Right cardiac atrium (tissue), 5 donors: ENCODE measurements at regions not wholly inside any gene's neighbourhood (a gene's known extent, or its start where the extent isn't known, plus 50 kb on each side); places are given as distances from the start of the nearest gene placed in this dataset.

Experiments
- ATAC-seq, 2 donors: fragments of 200-7000 bp; cut with Tn5 transposase; one replicate each; pipeline versions ENCODE4 v1.8.0 to v1.9.1; 2020; ENCODE audit warnings: moderate library complexity in 2 of 2, mild to moderate bottlenecking in 1 of 2
- DNase-seq, 3 donors: peaks; one replicate each; pipeline ENCODE4 v3.0.0-alpha.2; 2020
- H3K27ac ChIP-seq: one replicate; pipeline ENCODE4 v1.5.1; 2013; ENCODE audit warnings: mild to moderate bottlenecking, low read length, control low read depth, moderate library complexity
- H3K27me3 ChIP-seq: one replicate; pipeline ENCODE4 v1.6.1; 2013; ENCODE audit not compliant: control insufficient read depth, insufficient read depth
- H3K4me1 ChIP-seq: one replicate; pipeline ENCODE4 v1.6.1; 2013; ENCODE audit warnings: low read length; ENCODE audit not compliant: control insufficient read depth, insufficient read depth
- H3K4me3 ChIP-seq: one replicate; pipeline ENCODE4 v1.5.1; 2013; ENCODE audit warnings: low read length, control low read depth
- H3K9me3 ChIP-seq: one replicate; pipeline ENCODE4 v1.6.1; 2013; ENCODE audit warnings: low read length; ENCODE audit not compliant: control insufficient read depth
- WGBS: extraction: QIAGEN DNeasy Blood & Tissue Kit; methylation state at CpG from one replicate; pipeline ENCODE4 v1.1.7; 2013; 5-methylcytosine and 5-hydroxymethylcytosine counted together
- intact Hi-C, 4 donors: fragments of 100-400 bp; cut with DNase I; formaldehyde crosslinking; loops; one replicate each; pipeline versions ENCODE4 v1.11.0 to v1.14.0; 2022 to 2023
- donor health status: healthy with polysubstance abuse.
- donor health status: DM: no; HTN: yes; CAD: no.
- donor health status: DM: no; HTN: no; CAD: no.
- donor health status: DM: no; HTN: yes; CAD: no; lungs with severe emphysema.
- donor health status: DM: yes; HTN: yes; CAD: no.

DNA sequence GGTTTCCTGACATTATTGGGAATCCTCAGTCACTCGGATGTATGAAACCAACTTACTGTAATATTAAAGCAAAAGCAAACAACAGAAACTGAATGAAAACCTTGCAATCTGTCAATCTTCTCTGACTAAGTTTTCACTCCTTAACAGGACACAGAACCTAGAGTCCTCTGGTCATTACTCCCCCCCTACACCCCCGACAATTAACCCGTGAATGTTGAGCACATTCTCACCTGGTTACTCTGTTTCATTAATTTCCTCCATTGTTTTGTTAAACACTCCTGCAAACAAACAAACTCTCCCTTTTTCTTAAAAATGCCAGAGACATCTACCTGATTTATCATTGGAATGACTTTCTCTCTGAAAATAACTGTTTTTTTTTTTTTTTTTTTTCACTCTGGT, 469.0 kb upstream of the PRKX start:
- H3K27ac ChIP-seq = no peak overlapping the region
- no peaks in the 10 kb centered on the region for H3K27me3 ChIP-seq
- DNase-seq (no peak), ATAC-seq (no peak)
- WGBS = 58% methylated on average over 3 of the region's 3 CpGs
- H3K4me1 ChIP-seq = no peaks in the 10 kb centered on the region
- no peak overlapping the region for H3K4me3 ChIP-seq
- no peaks in the 10 kb centered on the region for H3K9me3 ChIP-seq
- intact Hi-C loops = no loop called here

DNA sequence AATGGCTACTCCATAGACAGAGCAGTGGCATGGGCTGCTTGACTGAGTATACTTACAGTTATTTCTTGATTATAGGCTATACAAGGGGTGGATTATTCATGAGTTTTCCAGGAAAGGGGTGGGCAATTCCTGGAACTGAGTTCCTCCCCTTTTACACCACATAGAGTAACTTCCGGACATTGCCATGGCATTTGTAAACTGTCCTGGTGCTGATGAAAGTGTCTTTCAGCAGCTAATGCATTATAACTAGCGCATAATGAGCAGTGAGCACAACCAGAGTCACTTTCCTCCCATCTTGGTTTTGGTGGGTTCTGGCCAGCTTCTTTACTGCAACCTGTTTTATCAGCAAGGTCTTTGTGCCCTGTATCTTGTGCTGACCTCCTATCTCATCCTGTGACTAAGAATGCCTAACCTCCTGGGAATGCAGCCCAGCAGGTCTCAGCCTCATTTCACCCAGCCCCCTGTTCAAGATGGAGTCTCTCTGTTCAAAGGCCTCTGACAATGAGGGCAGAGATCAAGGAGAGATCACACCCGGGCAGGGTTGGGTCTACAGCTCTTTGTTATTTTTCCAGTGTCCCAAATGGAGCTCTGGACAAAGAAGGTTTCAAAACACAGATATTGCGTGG, 468.4 kb upstream of the PRKX start:
- H3K4me3 ChIP-seq = no peak overlapping the region
- 42% methylated on average over 4 of the region's 4 CpGs for WGBS
- intact Hi-C loops = no loop called here
- H3K9me3 ChIP-seq = no peaks in the 10 kb centered on the region
- H3K27me3 ChIP-seq = no peaks in the 10 kb centered on the region
- no peaks in the 10 kb centered on the region for H3K4me1 ChIP-seq
- no peak overlapping the region for H3K27ac ChIP-seq
- ATAC-seq = no peak
- DNase-seq = no peak

DNA sequence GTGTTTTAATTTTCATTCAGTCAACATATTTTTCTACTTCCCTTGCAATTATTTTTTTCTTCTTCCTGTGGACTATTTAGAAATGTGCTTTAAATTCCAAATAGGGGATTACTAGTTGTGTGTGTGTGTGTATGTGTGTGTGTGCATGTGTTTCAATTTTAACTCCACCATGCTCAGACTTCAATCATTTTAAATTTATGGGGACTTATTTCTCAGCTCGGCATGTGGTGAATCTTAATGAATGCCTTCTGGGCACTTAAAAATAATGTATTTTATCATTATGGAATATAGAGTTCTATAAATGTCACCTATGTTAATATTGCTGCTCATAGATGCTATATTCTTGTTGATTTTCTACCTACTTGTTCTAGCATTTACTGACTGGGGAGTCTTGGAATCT, 465.6 kb upstream of the PRKX start:
- no peaks in the 10 kb centered on the region for H3K9me3 ChIP-seq
- no peaks in the 10 kb centered on the region for H3K27me3 ChIP-seq
- DNase-seq = no peak
- H3K27ac ChIP-seq = no peak overlapping the region
- no peak overlapping the region for H3K4me3 ChIP-seq
- no peaks in the 10 kb centered on the region for H3K4me1 ChIP-seq
- 64% methylated on average over 1 of the region's 1 CpG for WGBS
- intact Hi-C loops = no loop called here
- ATAC-seq = no peak

DNA sequence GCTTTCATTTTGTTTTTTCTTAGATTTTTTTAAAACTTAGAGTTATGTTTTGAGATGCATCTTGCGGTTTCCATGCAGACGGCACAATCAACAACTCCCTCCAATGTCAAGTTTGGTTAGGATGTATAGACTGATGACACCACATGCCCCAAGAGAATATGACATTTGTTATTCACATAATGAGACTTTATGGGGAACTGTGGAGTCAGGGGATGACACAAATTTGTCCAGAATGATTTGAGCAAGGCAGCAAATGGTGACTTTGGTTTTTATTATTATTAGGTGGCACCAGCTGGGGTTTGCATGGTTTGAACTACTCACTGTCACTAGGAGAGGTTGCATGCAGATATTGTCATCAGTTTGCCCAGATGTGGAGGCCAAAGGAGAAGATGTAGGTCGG, 461.8 kb upstream of the PRKX start:
- Histone ChIP-seq H3K27me3 (no peaks in the 10 kb centered on the region), H3K27ac (no peak overlapping the region), H3K4me3 (no peak overlapping the region), H3K9me3 (no peaks in the 10 kb centered on the region), H3K4me1 (no peaks in the 10 kb centered on the region)
- ATAC-seq (no peak), DNase-seq (no peak)
- WGBS = 74% methylated on average over 3 of the region's 3 CpGs
- intact Hi-C loops = no loop called here

DNA sequence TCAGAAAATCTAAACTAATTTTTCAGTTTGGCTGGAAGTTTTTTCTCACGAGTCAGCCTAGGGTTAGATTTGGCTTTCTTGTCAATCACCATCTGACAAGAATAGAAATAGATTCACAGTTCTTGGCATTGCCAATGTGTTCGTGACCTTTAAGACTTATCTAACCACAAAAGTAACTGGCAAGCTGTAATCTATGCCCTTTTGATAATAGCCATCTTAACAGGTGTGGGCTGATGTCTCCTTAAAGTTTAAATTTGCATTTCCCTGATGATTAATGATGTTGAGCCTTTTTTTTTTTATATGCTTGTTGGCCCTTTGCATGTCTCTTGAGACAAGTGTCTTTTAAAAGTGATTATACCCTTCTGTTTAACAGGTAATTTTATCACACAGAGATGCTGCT, 460.3 kb upstream of the PRKX start:
- DNase-seq (no peak), ATAC-seq (no peak)
- H3K27ac ChIP-seq = no peak overlapping the region
- no peaks in the 10 kb centered on the region for H3K9me3 ChIP-seq
- H3K4me3 ChIP-seq = no peak overlapping the region
- H3K4me1 ChIP-seq = no peaks in the 10 kb centered on the region
- WGBS = 46% methylated on average over 2 of the region's 2 CpGs
- no peaks in the 10 kb centered on the region for H3K27me3 ChIP-seq
- intact Hi-C loops = no loop called here

DNA sequence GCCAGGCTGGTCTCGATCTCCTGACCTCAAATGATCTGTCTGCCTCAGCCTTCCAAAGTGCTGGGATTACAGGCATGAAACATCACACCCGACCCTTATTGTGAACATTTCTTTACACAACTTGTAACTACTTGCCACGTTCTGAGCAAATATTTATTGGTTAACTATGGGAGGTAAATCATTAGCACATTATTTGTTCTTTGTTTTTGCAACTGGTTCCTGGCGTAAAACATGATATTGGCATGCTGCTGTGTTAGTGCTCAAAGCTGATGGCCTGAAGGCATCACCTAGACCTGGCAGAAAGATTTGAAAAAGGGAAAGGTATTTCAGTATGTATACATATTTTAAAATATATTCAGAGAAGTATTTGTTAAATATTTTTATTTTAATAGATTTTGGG, 438.3 kb upstream of the PRKX start:
- DNase-seq = no peak
- intact Hi-C loops = no loop called here
- H3K27me3 ChIP-seq = no peaks in the 10 kb centered on the region
- H3K27ac ChIP-seq = no peak overlapping the region
- no peaks in the 10 kb centered on the region for H3K9me3 ChIP-seq
- no peak overlapping the region for H3K4me3 ChIP-seq
- no peak for ATAC-seq
- no peaks in the 10 kb centered on the region for H3K4me1 ChIP-seq
- 63% methylated on average over 4 of the region's 4 CpGs for WGBS

DNA sequence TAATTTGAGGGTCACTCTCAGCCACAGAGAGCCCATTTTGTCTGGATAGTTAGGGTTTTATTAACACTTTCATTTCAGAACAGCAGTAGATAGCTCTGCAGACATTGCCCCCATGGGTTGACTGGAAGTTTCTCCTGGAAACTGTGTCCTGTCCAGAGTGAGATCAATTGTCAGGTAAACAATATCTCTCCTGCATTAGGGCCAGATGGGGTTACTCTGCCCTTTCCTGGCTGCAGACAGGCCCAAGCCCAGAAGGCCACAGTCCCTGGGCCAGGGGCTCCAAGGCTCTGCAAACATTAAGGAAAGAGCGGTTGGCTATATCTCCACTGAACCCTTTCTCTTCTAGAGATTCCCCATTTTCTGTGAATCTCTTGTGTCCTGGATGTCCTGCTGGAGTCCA, 436.8 kb upstream of the PRKX start:
- ATAC-seq (no peak), DNase-seq (no peak)
- no peaks in the 10 kb centered on the region for H3K4me1 ChIP-seq
- no peak overlapping the region for H3K4me3 ChIP-seq
- no peak overlapping the region for H3K27ac ChIP-seq
- H3K27me3 ChIP-seq = no peaks in the 10 kb centered on the region
- no peaks in the 10 kb centered on the region for H3K9me3 ChIP-seq
- 100% methylated on average over 1 of the region's 1 CpG for WGBS
- intact Hi-C loops = no loop called here

DNA sequence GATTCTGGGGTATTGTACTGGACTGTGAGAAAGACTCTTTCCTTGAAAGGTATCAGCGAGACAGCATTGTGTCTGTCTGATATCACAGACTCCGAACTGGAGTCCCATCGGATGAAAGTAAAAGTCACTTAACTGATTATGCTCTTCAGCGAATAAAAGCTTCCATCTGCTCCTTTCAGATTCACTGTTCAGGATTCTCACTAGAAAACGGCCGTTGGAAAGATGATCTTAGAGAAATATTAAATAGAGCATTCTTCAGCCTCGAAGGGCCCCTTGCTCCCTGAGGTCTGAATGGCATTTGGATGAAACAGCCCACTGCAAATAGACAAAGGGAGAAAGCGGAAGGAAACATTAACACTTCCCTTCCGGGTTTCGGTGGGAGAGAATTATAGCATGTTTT, 416.2 kb upstream of the PRKX start:
- intact Hi-C loops = no loop called here
- no peak for DNase-seq
- H3K9me3 ChIP-seq = no peaks in the 10 kb centered on the region
- no peak overlapping the region for H3K27ac ChIP-seq
- no peak overlapping the region for H3K4me3 ChIP-seq
- H3K4me1 ChIP-seq = no peaks in the 10 kb centered on the region
- ATAC-seq = no peak
- WGBS = 34% methylated on average over 10 of the region's 10 CpGs
- H3K27me3 ChIP-seq = no peaks in the 10 kb centered on the region

DNA sequence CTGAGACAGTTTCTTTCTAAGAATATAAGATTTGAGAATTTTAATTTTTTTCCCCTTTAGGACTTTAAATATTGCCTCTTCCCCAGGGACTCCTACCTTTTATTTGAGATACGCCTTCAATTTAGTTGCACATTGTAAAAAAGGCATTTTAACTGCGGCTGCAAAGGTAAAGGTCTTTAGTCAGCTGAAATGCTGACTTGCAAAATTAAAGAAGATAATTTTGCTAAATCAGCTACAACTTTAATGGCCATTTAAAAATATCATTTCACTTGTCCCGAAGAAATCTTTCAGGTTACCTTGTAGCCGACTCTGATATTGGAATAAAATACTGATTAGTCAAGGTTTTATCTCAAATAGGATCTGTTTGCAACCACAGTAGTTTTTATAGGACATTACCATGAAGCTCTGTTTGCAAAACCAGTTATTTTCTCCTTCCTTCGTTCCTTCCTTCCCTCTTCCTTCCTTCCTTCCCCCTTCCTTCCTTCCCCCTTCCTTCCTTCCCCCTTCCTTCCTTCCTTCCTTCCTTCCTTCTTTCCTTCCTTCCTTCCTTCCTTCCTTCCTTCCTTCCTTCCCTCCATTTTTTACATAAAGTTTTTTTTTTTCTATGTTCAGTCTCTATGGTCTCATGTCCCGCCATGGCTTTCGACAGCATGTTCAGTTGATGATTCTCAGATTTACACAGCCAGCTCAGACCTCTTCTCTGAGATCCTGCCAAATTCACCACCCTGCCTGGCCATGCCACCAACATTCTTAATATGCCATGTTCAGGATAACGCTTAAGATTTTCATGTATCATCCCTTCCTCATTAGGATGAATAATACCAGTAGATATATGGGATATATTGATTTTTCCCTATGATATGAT, 405.4 kb upstream of the PRKX start:
- intact Hi-C loops = no loop called here
- WGBS = 79% methylated on average over 8 of the region's 8 CpGs
- Histone ChIP-seq H3K27ac (no peak overlapping the region), H3K4me3 (no peak overlapping the region), H3K27me3 (no peaks in the 10 kb centered on the region), H3K9me3 (no peaks in the 10 kb centered on the region), H3K4me1 (no peaks in the 10 kb centered on the region)
- ATAC-seq = no peak
- no peak for DNase-seq

DNA sequence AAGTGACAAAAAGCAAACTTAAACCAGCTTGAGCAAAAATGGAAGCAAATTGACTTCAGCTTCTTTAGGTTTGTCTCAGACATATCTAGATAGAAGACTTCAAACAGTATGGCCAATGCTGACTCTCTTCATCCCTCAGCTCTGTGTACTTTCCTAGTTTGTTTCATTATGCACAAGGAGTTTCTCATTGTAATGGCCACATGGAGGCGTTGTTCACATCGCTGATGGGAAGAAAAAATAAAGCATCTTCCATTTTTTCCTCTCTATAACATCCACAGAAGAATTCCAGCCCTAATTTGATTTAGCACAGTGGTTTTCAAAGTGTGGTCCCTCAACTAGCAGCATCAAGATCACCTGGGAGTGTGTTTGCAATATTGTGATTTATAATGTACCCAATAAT, 397.5 kb upstream of the PRKX start:
- Histone ChIP-seq H3K27me3 (no peaks in the 10 kb centered on the region), H3K9me3 (no peaks in the 10 kb centered on the region), H3K27ac (no peak overlapping the region), H3K4me3 (no peak overlapping the region), H3K4me1 (no peaks in the 10 kb centered on the region)
- ATAC-seq (no peak), DNase-seq (no peak)
- 44% methylated on average over 2 of the region's 2 CpGs for WGBS
- intact Hi-C loops = no loop called here

DNA sequence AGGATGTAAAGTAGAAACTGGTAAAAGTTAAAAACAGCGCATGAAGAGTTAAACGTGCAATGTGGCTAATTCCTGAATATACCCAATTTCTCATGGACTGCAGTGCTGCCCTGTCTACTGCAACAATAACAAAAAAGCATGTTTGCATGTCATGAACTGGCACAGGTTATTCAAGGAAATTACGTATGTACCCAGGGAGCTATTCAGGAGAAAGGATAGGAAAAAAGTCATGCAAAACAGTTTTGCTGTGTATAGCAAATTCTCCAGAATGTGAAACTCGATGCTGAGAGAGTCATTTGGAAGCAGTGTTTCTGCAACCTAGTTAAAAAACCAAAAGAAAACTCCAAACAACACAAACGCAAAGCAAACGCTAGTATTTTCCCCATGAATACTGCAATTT, 381.5 kb upstream of the PRKX start:
- DNase-seq (no peak), ATAC-seq (no peak)
- Histone ChIP-seq H3K4me1 (no peaks in the 10 kb centered on the region), H3K27ac (no peak overlapping the region), H3K4me3 (no peak overlapping the region), H3K27me3 (no peaks in the 10 kb centered on the region), H3K9me3 (no peaks in the 10 kb centered on the region)
- intact Hi-C loops = no loop called here
- 40% methylated on average over 6 of the region's 6 CpGs for WGBS
